ENCODE measurements at regions not wholly inside any gene's neighbourhood (a gene's known extent, or its start where the extent isn't known, plus 50 kb on each side); places are given as distances from the start of the nearest gene placed in this dataset.

DNA sequence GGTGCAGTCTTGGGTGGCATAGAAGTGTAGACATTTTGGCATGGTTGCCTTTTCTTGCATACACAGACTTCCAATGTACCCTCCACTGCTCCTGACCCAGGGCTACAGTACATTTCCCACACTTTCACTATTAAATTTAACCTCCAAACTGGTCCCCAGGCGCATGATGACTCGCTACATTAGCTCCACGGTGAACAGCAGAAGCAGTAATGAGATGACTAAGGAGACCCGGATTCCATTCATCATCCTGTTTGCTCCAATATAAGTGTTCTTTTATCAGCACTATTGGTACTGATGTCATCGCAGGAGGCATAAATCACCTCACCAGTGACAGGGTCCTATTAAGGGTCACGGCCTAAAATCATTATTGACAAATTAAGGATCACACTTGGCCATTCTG lies 316.5 kb downstream of the EN1 start:
- TF ChIP-seq, protein P1, sequence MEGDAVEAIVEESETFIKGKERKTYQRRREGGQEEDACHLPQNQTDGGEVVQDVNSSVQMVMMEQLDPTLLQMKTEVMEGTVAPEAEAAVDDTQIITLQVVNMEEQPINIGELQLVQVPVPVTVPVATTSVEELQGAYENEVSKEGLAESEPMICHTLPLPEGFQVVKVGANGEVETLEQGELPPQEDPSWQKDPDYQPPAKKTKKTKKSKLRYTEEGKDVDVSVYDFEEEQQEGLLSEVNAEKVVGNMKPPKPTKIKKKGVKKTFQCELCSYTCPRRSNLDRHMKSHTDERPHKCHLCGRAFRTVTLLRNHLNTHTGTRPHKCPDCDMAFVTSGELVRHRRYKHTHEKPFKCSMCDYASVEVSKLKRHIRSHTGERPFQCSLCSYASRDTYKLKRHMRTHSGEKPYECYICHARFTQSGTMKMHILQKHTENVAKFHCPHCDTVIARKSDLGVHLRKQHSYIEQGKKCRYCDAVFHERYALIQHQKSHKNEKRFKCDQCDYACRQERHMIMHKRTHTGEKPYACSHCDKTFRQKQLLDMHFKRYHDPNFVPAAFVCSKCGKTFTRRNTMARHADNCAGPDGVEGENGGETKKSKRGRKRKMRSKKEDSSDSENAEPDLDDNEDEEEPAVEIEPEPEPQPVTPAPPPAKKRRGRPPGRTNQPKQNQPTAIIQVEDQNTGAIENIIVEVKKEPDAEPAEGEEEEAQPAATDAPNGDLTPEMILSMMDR (IDR thresholded peaks at IDR 0.05): no peak
- TF ChIP-seq POLR2A (IDR thresholded peaks at IDR 0.05): no peak

Data from esophagus squamous epithelium (tissue), 4 donors.